Osteoblast (primary cell): ENCODE measurements at regions not wholly inside any gene's neighbourhood (a gene's known extent, or its start where the extent isn't known, plus 50 kb on each side); places are given as distances from the start of the nearest gene placed in this dataset.

Experiments used
- DNase-seq: peaks from one replicate; pipeline ENCODE4 v3.0.0; 2011; ENCODE audit warnings: low spot score, mixed read lengths; ENCODE audit not compliant: insufficient read length; ENCODE audit errors: missing footprints
- H2AFZ ChIP-seq: 2 replicates; pipeline ENCODE4 v1.6.0; 2011; ENCODE audit warnings: mild to moderate bottlenecking, low read length
- H3K27ac ChIP-seq: 2 replicates; pipeline ENCODE4 v1.5.1; 2011; ENCODE audit warnings: mild to moderate bottlenecking, low read depth, low read length, moderate library complexity
- H3K27me3 ChIP-seq: 2 replicates; pipeline ENCODE4 v1.6.0; 2012; ENCODE audit warnings: mild to moderate bottlenecking, control low read depth, inconsistent platforms, low read length, moderate library complexity; ENCODE audit not compliant: insufficient read depth
- H3K36me3 ChIP-seq: 2 replicates; pipeline ENCODE4 v1.5.1; 2011; ENCODE audit warnings: mild to moderate bottlenecking, low read length, control low read depth, moderate library complexity; ENCODE audit not compliant: insufficient read depth
- H3K4me1 ChIP-seq: 2 replicates; pipeline ENCODE4 v1.5.1; 2011; ENCODE audit warnings: mild to moderate bottlenecking, low read length, control low read depth, moderate library complexity; ENCODE audit not compliant: insufficient read depth
- H3K4me2 ChIP-seq: 2 replicates; pipeline ENCODE4 v1.6.0; 2011; ENCODE audit warnings: mild to moderate bottlenecking, low read length; ENCODE audit not compliant: insufficient read depth
- H3K4me3 ChIP-seq: fragments of 200-600 bp; sonication (generic); 3 replicates; pipeline ENCODE4 v1.5.1; 2012; ENCODE audit warnings: mild to moderate bottlenecking, low read length, inconsistent platforms; ENCODE audit not compliant: insufficient read depth
- H3K79me2 ChIP-seq: 2 replicates; pipeline ENCODE4 v1.6.0; 2012; ENCODE audit warnings: mild to moderate bottlenecking, low read length, control low read depth, inconsistent platforms; ENCODE audit not compliant: insufficient read depth
- H3K9me3 ChIP-seq: 2 replicates; pipeline ENCODE4 v1.5.1; 2011; ENCODE audit warnings: low read depth, low read length, control low read depth
- H4K20me1 ChIP-seq: 2 replicates; pipeline ENCODE4 v1.6.0; 2012; ENCODE audit warnings: mild to moderate bottlenecking, low read length, control low read depth; ENCODE audit not compliant: insufficient read depth
- CTCF ChIP-seq: IDR thresholded peaks from 2 replicates; pipeline ENCODE4 v1.5.1; 2011; ENCODE audit warnings: mild to moderate bottlenecking, low read depth, low read length, moderate library complexity; ENCODE audit errors: extremely low read depth

GRCh38 chr5:2514484-2514883 lies 237.0 kb downstream of the IRX2 start:
- Histone ChIP-seq H3K9me3 (peaks cover 2% of the 10 kb centered on the region), H3K4me2 (no peak overlapping the region), H3K4me1 (no peaks in the 10 kb centered on the region), H3K27me3 (no peaks in the 10 kb centered on the region), H3K27ac (no peak overlapping the region), H3K79me2 (no peaks in the 10 kb centered on the region), H2AFZ (no peak overlapping the region), H3K36me3 (no peaks in the 10 kb centered on the region), H3K4me3 (no peak overlapping the region), H4K20me1 (no peaks in the 10 kb centered on the region)
- DNase-seq = no peak
- no peak for TF ChIP-seq CTCF

- Histone ChIP-seq H3K27me3 (no peaks in the 10 kb centered on the region), H3K27ac (no peak overlapping the region), H2AFZ (no peak overlapping the region), H3K36me3 (no peaks in the 10 kb centered on the region), H3K4me1 (no peaks in the 10 kb centered on the region), H4K20me1 (no peaks in the 10 kb centered on the region), H3K4me2 (no peak overlapping the region), H3K79me2 (no peaks in the 10 kb centered on the region), H3K4me3 (no peak overlapping the region), H3K9me3 (peaks cover 2% of the 10 kb centered on the region)
- no peak for DNase-seq
- TF ChIP-seq CTCF = no peak
Observed at GRCh38 chr5:2511706-2512105, 239.8 kb downstream of the IRX2 start.

GRCh38 chr5:2511126-2511525 lies 240.4 kb downstream of the IRX2 start:
- Histone ChIP-seq H3K4me3 (no peak overlapping the region), H4K20me1 (no peaks in the 10 kb centered on the region), H3K4me1 (no peaks in the 10 kb centered on the region), H3K9me3 (peaks cover 2% of the 10 kb centered on the region), H3K79me2 (no peaks in the 10 kb centered on the region), H3K27me3 (no peaks in the 10 kb centered on the region), H2AFZ (no peak overlapping the region), H3K27ac (no peak overlapping the region), H3K36me3 (no peaks in the 10 kb centered on the region), H3K4me2 (no peak overlapping the region)
- DNase-seq = no peak
- TF ChIP-seq CTCF = no peak

GRCh38 chr5:2509527-2509926 lies 241.9 kb downstream of the IRX2 start:
- no peaks in the 10 kb centered on the region for H3K4me1 ChIP-seq
- no peaks in the 10 kb centered on the region for H4K20me1 ChIP-seq
- no peaks in the 10 kb centered on the region for H3K79me2 ChIP-seq
- DNase-seq = no peak
- H3K4me2 ChIP-seq = no peak overlapping the region
- no peaks in the 10 kb centered on the region for H3K27me3 ChIP-seq
- no peak overlapping the region for H2AFZ ChIP-seq
- TF ChIP-seq CTCF = no peak
- no peak overlapping the region for H3K27ac ChIP-seq
- no peaks in the 10 kb centered on the region for H3K36me3 ChIP-seq
- H3K9me3 ChIP-seq = peaks cover 2% of the 10 kb centered on the region
- H3K4me3 ChIP-seq = no peak overlapping the region
